SU-DHL-6 (cell line): ENCODE measurements at regions not wholly inside any gene's neighbourhood (a gene's known extent, or its start where the extent isn't known, plus 50 kb on each side); places are given as distances from the start of the nearest gene placed in this dataset.

Source experiments
- CTCF ChIP-seq: fragments of 200-600 bp; sonication (generic); IDR thresholded peaks from one replicate; pipeline ENCODE4 v1.5.1; 2017; ENCODE audit warnings: antibody characterized with exemption, mild to moderate bottlenecking, low read length, moderate library complexity; ENCODE audit not compliant: insufficient read depth, poor library complexity, severe bottlenecking
- EZH2phosphoT487 ChIP-seq: fragments of 200-600 bp; sonication (generic), shearing (Covaris generic); conservative IDR thresholded peaks from 2 replicates; pipeline ENCODE4 v1.6.1; 2018; ENCODE audit warnings: mild to moderate bottlenecking, antibody characterized with exemption, low read length, moderate library complexity, mixed read lengths

GRCh38 chr10:20995123-20995987 lies 98.2 kb upstream of the NEBL start:
- TF ChIP-seq CTCF (no peak), EZH2phosphoT487 (no peak)
